OCI-LY7 (cell line): ENCODE measurements at regions not wholly inside any gene's neighbourhood (a gene's known extent, or its start where the extent isn't known, plus 50 kb on each side); places are given as distances from the start of the nearest gene placed in this dataset.

Source experiments
- BruUV-seq: library from RNA; stranded (reverse); fragments of 400-500 nt; replicated peaks from 2 replicates; lab custom pipeline; 2021; lab: Mats Ljungman, UMichigan
- CTCF ChIA-PET: fragments of 300-600 bp; sonication (Branson Sonifier 250); formaldehyde crosslinking; loops from one replicate; lab custom pipeline; 2022; ENCODE audit warnings: antibody characterized with exemption; ENCODE audit not compliant: unreplicated experiment; lab: Charles Lee
- POLR2A ChIA-PET: fragments of 300-600 bp; sonication (Branson Sonifier 250); formaldehyde crosslinking; loops from one replicate; lab custom pipeline; 2022; ENCODE audit warnings: antibody characterized with exemption; lab: Charles Lee
- DNase-seq: peaks from one replicate; pipeline ENCODE4 v3.0.0-alpha.2; 2015; ENCODE audit warnings: low spot score
- H2AFZ ChIP-seq: fragments of 200-600 bp; sonication (generic), shearing (Covaris generic); 2 replicates; pipeline ENCODE4 v1.6.1; 2014; ENCODE audit warnings: mild to moderate bottlenecking, antibody characterized with exemption, low read length, moderate library complexity
- H3K27ac ChIP-seq: fragments of 200-600 bp; sonication (generic); 2 replicates; pipeline ENCODE4 v1.5.1; 2014; ENCODE audit warnings: mixed run types, low read depth, mild to moderate bottlenecking, moderate library complexity, low read length, inconsistent platforms; ENCODE audit not compliant: poor library complexity, severe bottlenecking
- H3K36me3 ChIP-seq: fragments of 200-600 bp; sonication (generic); 2 replicates; pipeline ENCODE4 v1.6.1; 2014; ENCODE audit warnings: mild to moderate bottlenecking, antibody characterized with exemption, low read length, moderate library complexity, mixed read lengths; ENCODE audit not compliant: insufficient read depth
- H3K4me1 ChIP-seq: fragments of 200-600 bp; sonication (generic); 2 replicates; pipeline ENCODE4 v1.5.1; 2014; ENCODE audit warnings: mild to moderate bottlenecking, low read length; ENCODE audit not compliant: insufficient read depth, poor library complexity, severe bottlenecking
- H3K4me2 ChIP-seq: fragments of 200-600 bp; sonication (generic); 2 replicates; pipeline ENCODE4 v1.6.1; 2014; ENCODE audit warnings: mild to moderate bottlenecking, low read length
- H3K4me3 ChIP-seq: fragments of 200-600 bp; sonication (generic); 2 replicates; pipeline ENCODE4 v1.5.1; 2014; ENCODE audit warnings: mild to moderate bottlenecking, low read depth, low read length; ENCODE audit not compliant: poor library complexity, severe bottlenecking
- H3K79me2 ChIP-seq: fragments of 200-600 bp; sonication (generic); 2 replicates; pipeline ENCODE4 v1.6.1; 2016; ENCODE audit warnings: low read depth, mild to moderate bottlenecking, low read length, moderate library complexity, mixed read lengths; ENCODE audit not compliant: insufficient read depth
- H3K9me2 ChIP-seq: fragments of 200-600 bp; sonication (generic); 2 replicates; pipeline ENCODE4 v1.6.1; 2016; ENCODE audit warnings: mild to moderate bottlenecking, low read length, mixed read lengths; ENCODE audit not compliant: insufficient read depth
- H3K9me3 ChIP-seq: fragments of 200-600 bp; sonication (generic); 2 replicates; pipeline ENCODE4 v1.6.1; 2014; ENCODE audit warnings: mild to moderate bottlenecking, mixed run types, low read length, mixed read lengths
- H4K20me1 ChIP-seq: fragments of 200-600 bp; sonication (generic); 2 replicates; pipeline ENCODE4 v1.6.1; 2014; ENCODE audit warnings: mild to moderate bottlenecking, antibody characterized with exemption, low read length, moderate library complexity, mixed read lengths; ENCODE audit not compliant: insufficient read depth
- CTCF ChIP-seq: fragments of 200-600 bp; sonication (generic); conservative IDR thresholded peaks from 2 replicates; pipeline ENCODE4 v1.5.1; 2014; ENCODE audit warnings: mild to moderate bottlenecking, antibody characterized with exemption, low read length, moderate library complexity, mixed read lengths
- EZH2phosphoT487 ChIP-seq: fragments of 200-600 bp; sonication (generic); IDR thresholded peaks from 2 replicates; pipeline ENCODE4 v1.6.1; 2018; ENCODE audit warnings: low read depth, borderline replicate concordance, mild to moderate bottlenecking, mixed run types, antibody characterized with exemption, low read length, moderate library complexity, mixed read lengths
- intact Hi-C: fragments of 100-400 bp; cut with micrococcal nuclease; formaldehyde crosslinking; loops from one replicate; pipeline ENCODE4 v1.10.0; 2022; ENCODE audit not compliant: unreplicated experiment

GRCh38 chr17:70562137-70562536 lies 392.8 kb downstream of the KCNJ2 start:
- no peaks in the 10 kb centered on the region for H3K36me3 ChIP-seq
- H4K20me1 ChIP-seq = no peaks in the 10 kb centered on the region
- no peak overlapping the region for H3K27ac ChIP-seq
- BruUV-seq = no TSS peak
- no peaks in the 10 kb centered on the region for H3K9me2 ChIP-seq
- H3K4me3 ChIP-seq = no peak overlapping the region
- no peak overlapping the region for H2AFZ ChIP-seq
- no peaks in the 10 kb centered on the region for H3K79me2 ChIP-seq
- ChIA-PET CTCF (no interaction called here), POLR2A (no interaction called here)
- H3K4me1 ChIP-seq = no peaks in the 10 kb centered on the region
- intact Hi-C loops = no loop called here
- no peak for TF ChIP-seq CTCF
- TF ChIP-seq EZH2phosphoT487 = no peak
- H3K9me3 ChIP-seq = no peaks in the 10 kb centered on the region
- H3K4me2 ChIP-seq = no peak overlapping the region
- DNase-seq = no peak

- H3K79me2 ChIP-seq = no peaks in the 10 kb centered on the region
- no peaks in the 10 kb centered on the region for H3K4me1 ChIP-seq
- H3K4me3 ChIP-seq = no peak overlapping the region
- intact Hi-C loops = no loop called here
- no peak overlapping the region for H2AFZ ChIP-seq
- no peaks in the 10 kb centered on the region for H3K9me2 ChIP-seq
- no peaks in the 10 kb centered on the region for H3K9me3 ChIP-seq
- H4K20me1 ChIP-seq = no peaks in the 10 kb centered on the region
- ChIA-PET CTCF (no interaction called here), POLR2A (no interaction called here)
- H3K27ac ChIP-seq = no peak overlapping the region
- H3K4me2 ChIP-seq = no peak overlapping the region
- TF ChIP-seq CTCF (no peak), EZH2phosphoT487 (no peak)
- no TSS peak for BruUV-seq
- DNase-seq = no peak
- H3K36me3 ChIP-seq = no peaks in the 10 kb centered on the region
These were observed 394.0 kb downstream of the KCNJ2 start for GRCh38 chr17:70563281-70563820.

GRCh38 chr17:70564006-70564620 lies 394.8 kb downstream of the KCNJ2 start:
- Histone ChIP-seq H4K20me1 (no peaks in the 10 kb centered on the region), H3K36me3 (no peaks in the 10 kb centered on the region), H3K9me3 (no peaks in the 10 kb centered on the region), H3K4me2 (no peak overlapping the region), H3K27ac (no peak overlapping the region), H2AFZ (no peak overlapping the region), H3K4me3 (no peak overlapping the region), H3K9me2 (no peaks in the 10 kb centered on the region), H3K4me1 (no peaks in the 10 kb centered on the region), H3K79me2 (no peaks in the 10 kb centered on the region)
- CTCF ChIA-PET = no interaction called here
- BruUV-seq = no TSS peak
- no peak for DNase-seq
- intact Hi-C loops = no loop called here
- POLR2A ChIA-PET = no interaction called here
- TF ChIP-seq CTCF (no peak), EZH2phosphoT487 (no peak)
